OCI-LY7 (cell line): ENCODE measurements at regions not wholly inside any gene's neighbourhood (a gene's known extent, or its start where the extent isn't known, plus 50 kb on each side); places are given as distances from the start of the nearest gene placed in this dataset.

Experiments used
- BruUV-seq: library from RNA; stranded (reverse); fragments of 400-500 nt; replicated peaks from 2 replicates; lab custom pipeline; 2021; lab: Mats Ljungman, UMichigan
- CTCF ChIA-PET: fragments of 300-600 bp; sonication (Branson Sonifier 250); formaldehyde crosslinking; loops from one replicate; lab custom pipeline; 2022; ENCODE audit warnings: antibody characterized with exemption; ENCODE audit not compliant: unreplicated experiment; lab: Charles Lee
- POLR2A ChIA-PET: fragments of 300-600 bp; sonication (Branson Sonifier 250); formaldehyde crosslinking; loops from one replicate; lab custom pipeline; 2022; ENCODE audit warnings: antibody characterized with exemption; lab: Charles Lee
- DNase-seq: peaks from one replicate; pipeline ENCODE4 v3.0.0-alpha.2; 2015; ENCODE audit warnings: low spot score
- H2AFZ ChIP-seq: fragments of 200-600 bp; sonication (generic), shearing (Covaris generic); 2 replicates; pipeline ENCODE4 v1.6.1; 2014; ENCODE audit warnings: mild to moderate bottlenecking, antibody characterized with exemption, low read length, moderate library complexity
- H3K27ac ChIP-seq: fragments of 200-600 bp; sonication (generic); 2 replicates; pipeline ENCODE4 v1.5.1; 2014; ENCODE audit warnings: mixed run types, low read depth, mild to moderate bottlenecking, moderate library complexity, low read length, inconsistent platforms; ENCODE audit not compliant: poor library complexity, severe bottlenecking
- H3K36me3 ChIP-seq: fragments of 200-600 bp; sonication (generic); 2 replicates; pipeline ENCODE4 v1.6.1; 2014; ENCODE audit warnings: mild to moderate bottlenecking, antibody characterized with exemption, low read length, moderate library complexity, mixed read lengths; ENCODE audit not compliant: insufficient read depth
- H3K4me1 ChIP-seq: fragments of 200-600 bp; sonication (generic); 2 replicates; pipeline ENCODE4 v1.5.1; 2014; ENCODE audit warnings: mild to moderate bottlenecking, low read length; ENCODE audit not compliant: insufficient read depth, poor library complexity, severe bottlenecking
- H3K4me2 ChIP-seq: fragments of 200-600 bp; sonication (generic); 2 replicates; pipeline ENCODE4 v1.6.1; 2014; ENCODE audit warnings: mild to moderate bottlenecking, low read length
- H3K4me3 ChIP-seq: fragments of 200-600 bp; sonication (generic); 2 replicates; pipeline ENCODE4 v1.5.1; 2014; ENCODE audit warnings: mild to moderate bottlenecking, low read depth, low read length; ENCODE audit not compliant: poor library complexity, severe bottlenecking
- H3K79me2 ChIP-seq: fragments of 200-600 bp; sonication (generic); 2 replicates; pipeline ENCODE4 v1.6.1; 2016; ENCODE audit warnings: low read depth, mild to moderate bottlenecking, low read length, moderate library complexity, mixed read lengths; ENCODE audit not compliant: insufficient read depth
- H3K9me2 ChIP-seq: fragments of 200-600 bp; sonication (generic); 2 replicates; pipeline ENCODE4 v1.6.1; 2016; ENCODE audit warnings: mild to moderate bottlenecking, low read length, mixed read lengths; ENCODE audit not compliant: insufficient read depth
- H3K9me3 ChIP-seq: fragments of 200-600 bp; sonication (generic); 2 replicates; pipeline ENCODE4 v1.6.1; 2014; ENCODE audit warnings: mild to moderate bottlenecking, mixed run types, low read length, mixed read lengths
- H4K20me1 ChIP-seq: fragments of 200-600 bp; sonication (generic); 2 replicates; pipeline ENCODE4 v1.6.1; 2014; ENCODE audit warnings: mild to moderate bottlenecking, antibody characterized with exemption, low read length, moderate library complexity, mixed read lengths; ENCODE audit not compliant: insufficient read depth
- CTCF ChIP-seq: fragments of 200-600 bp; sonication (generic); conservative IDR thresholded peaks from 2 replicates; pipeline ENCODE4 v1.5.1; 2014; ENCODE audit warnings: mild to moderate bottlenecking, antibody characterized with exemption, low read length, moderate library complexity, mixed read lengths
- EZH2phosphoT487 ChIP-seq: fragments of 200-600 bp; sonication (generic); IDR thresholded peaks from 2 replicates; pipeline ENCODE4 v1.6.1; 2018; ENCODE audit warnings: low read depth, borderline replicate concordance, mild to moderate bottlenecking, mixed run types, antibody characterized with exemption, low read length, moderate library complexity, mixed read lengths
- intact Hi-C: fragments of 100-400 bp; cut with micrococcal nuclease; formaldehyde crosslinking; loops from one replicate; pipeline ENCODE4 v1.10.0; 2022; ENCODE audit not compliant: unreplicated experiment

GRCh38 chr5:122228728-122229392 lies 83.2 kb upstream of the SNCAIP start:
- no TSS peak for BruUV-seq
- ChIA-PET CTCF (no interaction called here), POLR2A (no interaction called here)
- TF ChIP-seq CTCF = no peak
- TF ChIP-seq EZH2phosphoT487 = no peak
- no peak overlapping the region for H3K27ac ChIP-seq
- H2AFZ ChIP-seq = no peak overlapping the region
- no peak overlapping the region for H3K4me3 ChIP-seq
- H3K4me1 ChIP-seq = no peaks in the 10 kb centered on the region
- no peak for DNase-seq
- no peaks in the 10 kb centered on the region for H3K36me3 ChIP-seq
- intact Hi-C loops = no loop called here
- H3K79me2 ChIP-seq = no peaks in the 10 kb centered on the region
- no peak overlapping the region for H3K4me2 ChIP-seq
- no peaks in the 10 kb centered on the region for H3K9me3 ChIP-seq
- no peaks in the 10 kb centered on the region for H3K9me2 ChIP-seq
- no peaks in the 10 kb centered on the region for H4K20me1 ChIP-seq

GRCh38 chr5:122229551-122229950 lies 82.5 kb upstream of the SNCAIP start:
- Histone ChIP-seq H3K9me3 (no peaks in the 10 kb centered on the region), H3K4me3 (no peak overlapping the region), H3K4me2 (no peak overlapping the region), H3K79me2 (no peaks in the 10 kb centered on the region), H3K9me2 (no peaks in the 10 kb centered on the region), H4K20me1 (no peaks in the 10 kb centered on the region), H3K36me3 (no peaks in the 10 kb centered on the region), H3K4me1 (no peaks in the 10 kb centered on the region), H3K27ac (no peak overlapping the region), H2AFZ (no peak overlapping the region)
- no TSS peak for BruUV-seq
- no peak for DNase-seq
- ChIA-PET POLR2A (no interaction called here), CTCF (no interaction called here)
- intact Hi-C loops = no loop called here
- no peak for TF ChIP-seq EZH2phosphoT487
- no peak for TF ChIP-seq CTCF

- Histone ChIP-seq H3K4me1 (no peaks in the 10 kb centered on the region), H3K36me3 (no peaks in the 10 kb centered on the region), H3K79me2 (no peaks in the 10 kb centered on the region), H3K4me2 (no peak overlapping the region), H2AFZ (no peak overlapping the region), H3K4me3 (no peak overlapping the region), H3K27ac (no peak overlapping the region), H4K20me1 (no peaks in the 10 kb centered on the region), H3K9me2 (no peaks in the 10 kb centered on the region), H3K9me3 (no peaks in the 10 kb centered on the region)
- intact Hi-C loops = no loop called here
- TF ChIP-seq EZH2phosphoT487 (no peak), CTCF (no peak)
- ChIA-PET POLR2A (no interaction called here), CTCF (no interaction called here)
- DNase-seq = no peak
- no TSS peak for BruUV-seq
These were observed 75.6 kb upstream of the SNCAIP start for GRCh38 chr5:122236270-122237040.
